H54 (cell line): ENCODE measurements at regions not wholly inside any gene's neighbourhood (a gene's known extent, or its start where the extent isn't known, plus 50 kb on each side); places are given as distances from the start of the nearest gene placed in this dataset.
"Not testable (repeated sequence)": the region's sequence is repeated elsewhere in the genome, so short reads cannot be mapped to it uniquely, and the experiment has no call there.

ENCODE experiments used
- DNase-seq: peaks from one replicate; pipeline ENCODE4 v3.0.0; 2011; ENCODE audit warnings: low spot score, mixed read lengths; ENCODE audit not compliant: insufficient read length
- FAIRE-seq: peaks from 3 replicates; lab custom pipeline; 2011; peaks lifted over from hg19 to GRCh38; lab: Jason Lieb, UNC

DNA sequence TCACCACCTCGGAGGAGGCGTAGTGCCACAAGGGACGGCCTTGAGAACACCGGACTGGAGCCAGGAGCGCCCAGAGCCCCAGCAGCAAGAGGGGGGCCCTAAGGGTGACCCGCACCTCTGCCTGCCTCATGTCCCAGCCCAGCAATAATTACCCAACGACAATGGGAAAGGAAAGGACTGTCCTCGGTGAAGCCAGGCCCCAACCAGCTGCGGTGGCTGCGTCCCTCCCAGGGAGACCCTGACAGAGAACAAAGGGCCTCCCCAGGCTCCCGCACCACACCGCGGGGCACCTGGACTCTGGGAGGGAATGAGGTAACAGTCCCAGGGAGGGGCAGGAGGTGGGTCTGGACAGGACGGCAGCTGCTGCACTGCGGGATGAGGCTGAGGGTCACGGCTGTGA, 493.4 kb downstream of the GOLGA6L6 start:
- DNase-seq, FAIRE-seq: not testable (repeated sequence)

- FAIRE-seq = not testable (repeated sequence)
These were observed 496.4 kb downstream of the GOLGA6L6 start for GRCh38 chr15:20045165-20045564.

GRCh38 chr15:20040691-20041090, 500.9 kb downstream of the GOLGA6L6 start:
- FAIRE-seq, DNase-seq: not testable (repeated sequence)

More at GRCh38 chr15:20045165-20045564, 496.4 kb downstream of the GOLGA6L6 start:
- not testable (repeated sequence) for DNase-seq

- not testable (repeated sequence) for DNase-seq, FAIRE-seq
These were observed 516.6 kb downstream of the GOLGA6L6 start for GRCh38 chr15:20025040-20025439.

- not testable (repeated sequence) for FAIRE-seq, DNase-seq
These were observed 519.3 kb downstream of the GOLGA6L6 start for GRCh38 chr15:20022349-20022748.

DNA sequence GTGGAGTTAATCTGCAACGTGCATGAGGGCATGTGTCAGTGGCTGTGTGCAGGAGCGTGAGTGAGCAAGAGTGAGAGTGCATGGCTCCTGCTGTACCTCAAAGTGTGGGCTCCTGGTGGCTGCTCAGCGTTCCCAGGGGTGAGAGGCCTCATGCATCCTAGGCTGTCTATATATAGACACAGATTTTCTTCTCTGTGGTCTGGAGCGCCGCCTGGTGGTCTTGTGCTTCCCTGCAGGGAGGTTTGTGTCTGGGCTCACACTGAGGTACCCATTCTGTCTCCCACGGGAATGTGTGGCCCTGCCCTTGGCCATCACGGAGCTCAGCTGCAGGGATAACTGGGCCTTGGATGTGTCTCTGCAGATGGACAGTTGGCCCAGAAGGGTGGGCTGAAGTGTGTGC, 520.2 kb downstream of the GOLGA6L6 start:
- FAIRE-seq, DNase-seq: not testable (repeated sequence)

- FAIRE-seq, DNase-seq: not testable (repeated sequence)
These were observed 521.0 kb downstream of the GOLGA6L6 start for GRCh38 chr15:20020588-20020987.

- not testable (repeated sequence) for DNase-seq, FAIRE-seq
These were observed 521.8 kb downstream of the GOLGA6L6 start for GRCh38 chr15:20019758-20020157.

- DNase-seq, FAIRE-seq: not testable (repeated sequence)
These were observed 524.0 kb downstream of the GOLGA6L6 start for GRCh38 chr15:20017581-20017980.

DNA sequence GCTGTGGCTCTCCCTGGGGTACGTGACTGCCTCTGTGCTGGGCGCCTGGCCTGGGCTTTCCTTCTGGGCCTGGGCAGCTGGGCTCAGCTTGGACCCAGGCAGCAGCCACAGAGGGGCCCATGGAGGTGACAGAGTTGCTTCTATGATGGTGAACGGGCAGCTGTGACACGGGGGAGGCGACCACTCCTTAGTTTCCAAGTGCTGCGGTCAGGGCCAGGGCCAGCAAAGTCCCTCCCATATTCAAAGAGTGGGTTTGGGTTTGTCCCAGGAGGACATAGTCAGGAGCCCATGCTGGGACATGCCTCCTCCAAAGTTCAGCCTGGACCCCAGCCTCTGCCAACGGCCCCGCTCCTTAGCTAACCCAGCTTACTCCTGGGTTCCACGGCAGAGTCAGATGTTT, 524.7 kb downstream of the GOLGA6L6 start:
- FAIRE-seq, DNase-seq: not testable (repeated sequence)

DNA sequence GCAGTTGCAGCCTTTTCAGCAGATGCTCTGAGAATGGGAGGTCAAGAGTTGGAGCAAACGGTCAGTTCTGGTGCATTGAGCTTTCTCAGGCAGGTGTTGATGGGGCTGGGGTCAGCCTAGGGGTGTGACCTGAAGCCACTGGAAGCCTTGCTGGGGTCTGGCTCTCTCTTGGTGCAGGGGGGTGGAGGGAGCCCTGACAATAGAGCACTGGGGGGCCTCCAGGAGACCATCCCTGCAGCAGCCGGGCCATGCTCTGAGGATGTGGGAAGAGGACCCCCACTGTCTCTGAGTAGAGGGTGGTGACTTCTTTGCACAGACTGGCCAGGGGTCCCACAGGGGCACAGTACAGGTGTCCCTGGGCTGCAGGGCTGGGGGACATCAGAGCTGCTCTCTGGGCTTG, 528.8 kb downstream of the GOLGA6L6 start:
- DNase-seq, FAIRE-seq: not testable (repeated sequence)

GRCh38 chr15:20010759-20011158, 530.8 kb downstream of the GOLGA6L6 start:
- FAIRE-seq = not testable (repeated sequence)

DNA sequence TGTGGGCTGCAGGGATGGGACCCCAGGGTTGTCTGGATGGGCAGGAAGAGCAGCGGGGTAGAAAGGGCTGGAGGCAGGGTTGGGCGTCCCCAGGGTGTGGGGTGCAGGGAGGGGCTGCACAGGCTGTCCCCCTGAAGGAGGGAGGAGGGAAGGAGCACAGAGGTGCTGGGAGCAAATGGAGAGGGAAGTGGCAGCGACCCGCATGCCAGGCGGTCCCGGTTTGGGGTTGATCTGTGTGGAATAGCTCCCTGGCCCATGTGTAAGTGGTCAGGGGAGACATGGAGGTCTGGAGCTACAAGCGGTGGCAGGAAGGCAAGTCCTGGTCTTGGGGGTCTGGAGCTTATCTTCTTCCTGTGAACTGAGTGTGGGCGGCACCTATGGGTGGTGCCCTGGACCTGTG, 532.0 kb downstream of the GOLGA6L6 start:
- not testable (repeated sequence) for FAIRE-seq, DNase-seq

More at GRCh38 chr15:20010759-20011158, 530.8 kb downstream of the GOLGA6L6 start:
- not testable (repeated sequence) for DNase-seq

- not testable (repeated sequence) for FAIRE-seq, DNase-seq
These were observed 534.3 kb downstream of the GOLGA6L6 start for GRCh38 chr15:20007338-20007737.

- FAIRE-seq = not testable (repeated sequence)
These were observed 538.1 kb downstream of the GOLGA6L6 start for GRCh38 chr15:20003471-20003870.

GRCh38 chr15:20002560-20002959, 539.0 kb downstream of the GOLGA6L6 start:
- not testable (repeated sequence) for DNase-seq, FAIRE-seq

More at GRCh38 chr15:20003471-20003870, 538.1 kb downstream of the GOLGA6L6 start:
- DNase-seq = not testable (repeated sequence)

DNA sequence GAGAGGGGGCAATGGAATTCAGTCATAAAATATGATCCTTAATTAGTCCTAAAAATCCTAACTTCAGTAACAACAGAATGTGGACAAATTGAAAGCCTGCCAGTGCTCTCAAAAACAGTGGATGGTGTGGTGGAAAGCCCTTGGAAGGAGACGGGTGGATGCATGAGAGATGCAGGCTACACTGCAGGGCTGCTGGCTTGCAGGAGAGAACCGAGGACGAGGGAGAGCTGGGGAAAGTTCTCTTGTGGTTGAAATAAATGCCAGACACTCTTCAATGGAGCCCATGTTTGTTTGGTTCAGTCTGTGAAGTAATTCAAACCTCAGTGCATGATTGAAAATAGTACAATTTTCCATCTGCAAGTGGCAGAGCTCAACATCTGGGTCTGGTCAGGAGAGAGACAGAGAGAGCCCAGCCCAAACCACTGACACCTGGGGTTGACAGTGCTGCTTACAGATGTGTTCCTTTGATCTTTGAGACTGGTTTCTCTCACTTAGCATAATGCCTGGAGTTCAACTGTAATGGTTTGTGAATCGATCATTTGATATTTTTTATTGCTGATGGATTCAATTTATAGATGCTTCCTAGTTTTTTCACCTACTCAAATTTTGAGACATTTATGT, 544.9 kb downstream of the GOLGA6L6 start:
- FAIRE-seq, DNase-seq: not testable (repeated sequence)

- not testable (repeated sequence) for DNase-seq, FAIRE-seq
These were observed 546.3 kb downstream of the GOLGA6L6 start for GRCh38 chr15:19995296-19995695.
